ENCODE measurements at regions not wholly inside any gene's neighbourhood (a gene's known extent, or its start where the extent isn't known, plus 50 kb on each side); places are given as distances from the start of the nearest gene placed in this dataset.

DNA sequence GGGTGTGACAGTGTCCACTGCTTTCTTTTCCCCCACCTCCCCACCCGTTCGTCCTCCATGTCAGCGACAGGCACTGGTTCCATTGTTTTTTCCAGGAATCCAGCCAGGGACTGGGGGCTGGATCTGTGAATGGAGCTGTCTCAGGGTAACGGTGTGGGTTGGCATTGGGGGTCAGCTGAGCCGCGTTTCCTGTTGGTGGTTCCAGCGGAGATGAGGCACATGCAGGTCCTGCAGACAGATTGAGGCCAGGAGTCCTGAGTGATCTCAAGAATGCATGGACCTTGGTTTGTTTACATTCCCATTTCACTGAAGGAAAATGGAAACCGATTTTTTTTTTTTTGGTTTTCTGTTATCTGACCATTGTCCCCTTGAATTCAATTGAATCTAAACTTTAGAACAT, 303.9 kb downstream of the FGF9 start:
- H3K4me1 Mint-ChIP-seq: peaks cover 32% of the 10 kb centered on the region
- no peaks in the 10 kb centered on the region for H3K27me3 Mint-ChIP-seq (ENCODE audit: low read depth, poor library complexity)
- H3K36me3 Mint-ChIP-seq (ENCODE audit: low read depth): no peaks in the 10 kb centered on the region
- no peaks in the 10 kb centered on the region for H3K9me3 Mint-ChIP-seq
- no peak for DNase-seq
- no peak overlapping the region for H3K27ac Mint-ChIP-seq
- H3K4me3 Mint-ChIP-seq: no peak overlapping the region
- TF ChIP-seq, protein P1, sequence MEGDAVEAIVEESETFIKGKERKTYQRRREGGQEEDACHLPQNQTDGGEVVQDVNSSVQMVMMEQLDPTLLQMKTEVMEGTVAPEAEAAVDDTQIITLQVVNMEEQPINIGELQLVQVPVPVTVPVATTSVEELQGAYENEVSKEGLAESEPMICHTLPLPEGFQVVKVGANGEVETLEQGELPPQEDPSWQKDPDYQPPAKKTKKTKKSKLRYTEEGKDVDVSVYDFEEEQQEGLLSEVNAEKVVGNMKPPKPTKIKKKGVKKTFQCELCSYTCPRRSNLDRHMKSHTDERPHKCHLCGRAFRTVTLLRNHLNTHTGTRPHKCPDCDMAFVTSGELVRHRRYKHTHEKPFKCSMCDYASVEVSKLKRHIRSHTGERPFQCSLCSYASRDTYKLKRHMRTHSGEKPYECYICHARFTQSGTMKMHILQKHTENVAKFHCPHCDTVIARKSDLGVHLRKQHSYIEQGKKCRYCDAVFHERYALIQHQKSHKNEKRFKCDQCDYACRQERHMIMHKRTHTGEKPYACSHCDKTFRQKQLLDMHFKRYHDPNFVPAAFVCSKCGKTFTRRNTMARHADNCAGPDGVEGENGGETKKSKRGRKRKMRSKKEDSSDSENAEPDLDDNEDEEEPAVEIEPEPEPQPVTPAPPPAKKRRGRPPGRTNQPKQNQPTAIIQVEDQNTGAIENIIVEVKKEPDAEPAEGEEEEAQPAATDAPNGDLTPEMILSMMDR (IDR thresholded peaks at IDR 0.05): no peak

DNA sequence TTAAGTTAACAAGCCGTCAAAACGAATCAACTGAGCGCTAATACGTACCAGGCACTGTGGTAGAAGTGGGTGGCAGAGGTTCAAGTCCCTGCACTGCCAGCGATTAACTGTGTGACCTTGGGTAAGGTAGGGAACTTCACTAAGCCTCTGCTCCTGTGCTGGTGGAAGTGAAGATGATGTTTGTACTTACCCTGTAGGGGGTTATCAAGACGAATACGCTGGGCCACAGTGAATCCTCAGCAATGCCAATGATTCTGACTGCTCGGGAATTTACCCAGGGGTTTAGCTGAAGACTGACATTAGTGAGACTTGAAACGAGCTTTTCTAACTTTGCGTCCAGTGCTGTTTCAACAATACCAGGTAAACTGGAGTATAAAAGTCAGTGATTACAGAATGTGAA, 305.3 kb downstream of the FGF9 start:
- TF ChIP-seq, protein P1 (IDR thresholded peaks at IDR 0.05): no peak
- DNase-seq: no peak
- Mint-ChIP-seq H3K36me3 (ENCODE audit: low read depth) (no peaks in the 10 kb centered on the region), H3K4me1 (peaks cover 46% of the 10 kb centered on the region), H3K27me3 (ENCODE audit: low read depth, poor library complexity) (no peaks in the 10 kb centered on the region), H3K4me3 (no peak overlapping the region), H3K27ac (no peak overlapping the region), H3K9me3 (no peaks in the 10 kb centered on the region)

DNA sequence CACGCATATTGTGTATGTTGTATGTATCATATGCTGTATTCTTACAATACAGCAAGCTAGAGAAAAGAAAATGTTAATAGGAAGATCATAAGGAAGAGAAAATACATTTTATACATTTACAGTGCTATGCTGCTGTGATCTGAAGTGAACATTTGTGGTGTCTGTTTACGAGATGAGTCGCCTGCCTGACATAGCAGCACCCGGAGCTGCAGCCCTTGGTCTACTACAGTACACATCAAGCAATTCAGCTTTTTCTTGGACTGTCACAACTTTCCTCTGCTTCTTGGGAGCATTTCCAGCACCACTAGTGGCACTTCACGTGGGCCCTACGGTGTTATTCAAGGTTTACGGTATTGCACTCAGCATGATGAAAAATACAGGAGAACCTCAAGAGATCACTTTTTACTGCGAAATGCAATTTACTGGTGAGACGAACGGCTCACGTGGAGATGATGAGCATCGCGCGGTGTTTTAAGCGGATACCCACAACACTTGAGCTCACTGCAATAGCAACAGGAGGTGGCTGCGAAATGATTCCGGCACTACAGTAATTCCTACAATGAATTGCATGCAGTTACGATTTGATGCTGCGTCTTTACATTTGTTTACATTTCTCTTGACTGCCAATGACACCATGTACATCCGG, 308.4 kb downstream of the FGF9 start:
- Mint-ChIP-seq H3K36me3 (ENCODE audit: low read depth) (no peaks in the 10 kb centered on the region), H3K27ac (peak overlapping the region; percentile 64), H3K9me3 (no peaks in the 10 kb centered on the region), H3K4me3 (no peak overlapping the region), H3K27me3 (ENCODE audit: low read depth, poor library complexity) (peaks cover 3% of the 10 kb centered on the region), H3K4me1 (peaks cover 50% of the 10 kb centered on the region)
- DNase-seq: no peak
- TF ChIP-seq, protein P1 (IDR thresholded peaks at IDR 0.05): no peak

DNA sequence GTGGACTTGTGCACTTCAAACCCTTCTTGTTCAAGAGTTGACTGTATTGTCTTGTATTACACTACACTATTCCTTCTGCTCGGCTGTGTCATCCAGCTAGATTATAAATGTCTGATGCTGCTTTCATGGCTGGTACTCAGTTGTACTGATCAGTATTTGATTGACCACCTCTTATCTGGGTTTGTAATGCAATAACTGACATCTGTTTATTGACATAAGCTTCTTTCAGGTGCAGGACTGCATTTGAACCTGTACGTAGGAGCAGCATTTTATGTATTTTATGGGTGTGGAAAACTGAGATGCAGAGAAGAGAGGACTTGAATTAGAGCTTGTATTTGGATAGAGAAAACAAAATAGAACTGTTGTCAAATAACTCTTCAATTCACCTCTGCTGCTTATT, 309.2 kb downstream of the FGF9 start:
- H3K27me3 Mint-ChIP-seq (ENCODE audit: low read depth, poor library complexity): peaks cover 3% of the 10 kb centered on the region

DNA sequence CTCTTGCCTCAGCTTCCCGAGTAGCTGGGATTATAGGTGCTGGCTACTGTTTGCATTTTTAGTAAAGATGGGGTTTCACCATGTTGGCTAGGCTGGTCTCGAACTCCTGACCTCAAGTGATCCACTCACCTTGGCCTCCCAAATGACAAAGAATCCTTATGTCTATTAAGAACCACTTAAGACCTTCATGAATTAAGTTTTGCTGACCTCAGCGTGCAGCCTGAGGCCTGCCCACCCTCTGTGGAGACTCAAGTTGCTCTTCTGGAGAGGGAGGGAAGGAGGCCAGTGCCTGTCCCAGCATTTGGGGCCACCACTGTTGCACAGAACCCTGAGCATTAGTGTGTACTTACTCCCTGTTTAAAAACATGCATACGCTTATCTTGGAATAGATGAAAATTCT, 313.3 kb downstream of the FGF9 start:
- Mint-ChIP-seq H3K4me3 (no peak overlapping the region), H3K36me3 (ENCODE audit: low read depth) (peaks cover 4% of the 10 kb centered on the region), H3K4me1 (peaks cover 31% of the 10 kb centered on the region), H3K27me3 (ENCODE audit: low read depth, poor library complexity) (peaks cover 3% of the 10 kb centered on the region), H3K9me3 (peaks cover 9% of the 10 kb centered on the region), H3K27ac (no peak overlapping the region)
- TF ChIP-seq, protein P1 (IDR thresholded peaks at IDR 0.05): no peak
- no peak for DNase-seq

More for the DNA sequence above, 309.2 kb downstream of the FGF9 start:
- TF ChIP-seq, protein P1 (IDR thresholded peaks at IDR 0.05): no peak
- Mint-ChIP-seq H3K9me3 (no peaks in the 10 kb centered on the region), H3K27ac (no peak overlapping the region), H3K36me3 (ENCODE audit: low read depth) (no peaks in the 10 kb centered on the region), H3K4me1 (peaks cover 50% of the 10 kb centered on the region), H3K4me3 (no peak overlapping the region)
- no peak for DNase-seq

DNA sequence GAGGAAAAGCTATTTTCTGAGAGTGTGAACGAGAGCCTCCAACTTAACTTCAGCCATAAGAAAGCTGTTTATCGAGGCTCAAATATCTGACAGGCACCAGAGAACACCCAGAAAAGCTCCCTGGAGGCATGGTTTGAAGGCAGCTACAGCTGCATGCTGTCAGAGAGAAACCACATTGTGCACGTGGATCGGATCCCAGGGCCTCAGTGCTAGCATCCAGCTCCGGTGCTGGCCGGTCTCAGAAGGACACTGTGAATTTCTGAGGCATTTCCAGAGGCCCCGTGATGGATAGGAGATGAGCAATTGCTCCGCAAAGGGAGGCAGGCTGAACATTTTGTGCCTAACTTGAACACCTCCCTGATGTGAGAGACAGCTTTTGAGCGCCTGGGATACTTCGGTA, 315.7 kb downstream of the FGF9 start:
- H3K36me3 Mint-ChIP-seq (ENCODE audit: low read depth): peaks cover 4% of the 10 kb centered on the region
- no peak overlapping the region for H3K4me3 Mint-ChIP-seq
- H3K27me3 Mint-ChIP-seq (ENCODE audit: low read depth, poor library complexity): peaks cover 3% of the 10 kb centered on the region
- H3K9me3 Mint-ChIP-seq: peaks cover 9% of the 10 kb centered on the region
- TF ChIP-seq, protein P1 (IDR thresholded peaks at IDR 0.05): no peak
- H3K4me1 Mint-ChIP-seq: peaks cover 7% of the 10 kb centered on the region
- no peak for DNase-seq
- H3K27ac Mint-ChIP-seq: no peak overlapping the region
